Pancreas (tissue), 10 donors: ENCODE measurements at regions not wholly inside any gene's neighbourhood (a gene's known extent, or its start where the extent isn't known, plus 50 kb on each side); places are given as distances from the start of the nearest gene placed in this dataset.

Experiments
- ATAC-seq, 4 donors: fragments of 200-7000 bp; cut with Tn5 transposase; one replicate each; pipeline versions ENCODE4 v1.8.0 to v1.9.1; 2020; ENCODE audit warnings: mild to moderate bottlenecking in 4 of 4, moderate library complexity in 4 of 4
- DNase-seq, 6 donors: peaks; one replicate each; pipeline ENCODE4 v3.0.0-alpha.2; 2020
- FAIRE-seq: peaks from 2 replicates; lab custom pipeline; 2012; peaks lifted over from hg19 to GRCh38; lab: Jason Lieb, UNC
- H3K27ac ChIP-seq, 4 donors: fragments of 200-600 bp; sonication (generic); 1 replicate in 3 of 4; 2 replicates in 1 of 4; pipeline versions ENCODE4 v1.5.0 to v1.8.0; 2020
- H3K27me3 ChIP-seq, 4 donors: fragments of 200-600 bp; one replicate each; pipeline ENCODE4 v1.8.0; 2021
- H3K36me3 ChIP-seq, 3 donors: fragments of 200-600 bp; sonication (generic) in 1 of 3; one replicate each; pipeline versions ENCODE4 v1.5.0 to v1.8.0; 2020 to 2021
- H3K4me1 ChIP-seq, 3 donors: fragments of 200-600 bp; one replicate each; pipeline ENCODE4 v1.8.0; 2021
- H3K4me3 ChIP-seq, 4 donors: fragments of 200-600 bp; sonication (generic) in 2 of 4; one replicate each; pipeline versions ENCODE4 v1.5.0 to v1.8.0; 2020 to 2021
- H3K9me3 ChIP-seq, 4 donors: fragments of 200-600 bp; one replicate each; pipeline ENCODE4 v1.8.0; 2021
- CTCF ChIP-seq, 4 donors: fragments of 200-600 bp; sonication (generic) in 3 of 4; IDR thresholded peaks; one replicate each; pipeline versions ENCODE4 v1.5.0 to v1.8.0; 2021; ENCODE audit warnings: antibody characterized with exemption in 4 of 4
- WGBS, 2 donors: extraction: QIAGEN DNeasy Blood & Tissue Kit; methylation state at CpG; one replicate each; pipeline ENCODE4 v1.1.7; 2013; 5-methylcytosine and 5-hydroxymethylcytosine counted together
- intact Hi-C, 3 donors: fragments of 100-400 bp; cut with DNase I; formaldehyde crosslinking; loops; one replicate each; pipeline versions ENCODE4 v1.11.1 to v1.14.2; 2022
- donor health status: healthy with polysubstance abuse.
- donor health status: DM: no; HTN: no; CAD: no; lungs with moderate emphysema.
- donor health status: DM: no; HTN: no; CAD: no.
- donor health status: control.
- donor health status: control.
- donor health status: Bipolar disorder and iron deficiency.
- donor health status: DM: yes; HTN: yes; CAD: no.
- donor health status: DM: no; HTN: no; CAD: no.
- donor health status: DM: no; HTN: no; CAD: no.
- donor health status: DM: yes; HTN: yes; CAD: no.

- no peaks in the 10 kb centered on the region for H3K4me1 ChIP-seq
- no peak overlapping the region for H3K27ac ChIP-seq
- DNase-seq (no peak), FAIRE-seq (no peak), ATAC-seq (no peak)
- WGBS, 2 donors, result 77 to 85% methylated on average over 9 of the region's 9 CpGs
- intact Hi-C loops, result no loop called here
- no peaks in the 10 kb centered on the region for H3K27me3 ChIP-seq
- no peaks in the 10 kb centered on the region for H3K9me3 ChIP-seq
- H3K4me3 ChIP-seq, result no peak overlapping the region
- TF ChIP-seq CTCF (IDR thresholded peaks at IDR 0.05), result no peak
- no peaks in the 10 kb centered on the region for H3K36me3 ChIP-seq
Observed at GRCh38 chr4:145281224-145281623, 100.8 kb upstream of the OTUD4 start.

GRCh38 chr4:145280541-145280940, 100.2 kb upstream of the OTUD4 start:
- no peak overlapping the region for H3K27ac ChIP-seq
- no peaks in the 10 kb centered on the region for H3K27me3 ChIP-seq
- FAIRE-seq (no peak), DNase-seq (no peak), ATAC-seq (no peak)
- H3K4me3 ChIP-seq, result no peak overlapping the region
- no peak for TF ChIP-seq CTCF (IDR thresholded peaks at IDR 0.05)
- H3K9me3 ChIP-seq, result no peaks in the 10 kb centered on the region
- no peaks in the 10 kb centered on the region for H3K4me1 ChIP-seq
- no peaks in the 10 kb centered on the region for H3K36me3 ChIP-seq
- intact Hi-C loops, result no loop called here
- WGBS, 2 donors, result 73 to 80% methylated on average over 3 of the region's 3 CpGs

- peak in 2 of 4 donors; percentile 33 to 70 for ATAC-seq
- H3K9me3 ChIP-seq, result no peaks in the 10 kb centered on the region
- H3K27ac ChIP-seq, result no peak overlapping the region
- no peaks in the 10 kb centered on the region for H3K36me3 ChIP-seq
- 59 to 72% methylated on average over 8 of the region's 8 CpGs for WGBS, 2 donors
- no peaks in the 10 kb centered on the region for H3K27me3 ChIP-seq
- FAIRE-seq, result no peak
- H3K4me3 ChIP-seq, result no peak overlapping the region
- TF ChIP-seq CTCF (IDR thresholded peaks at IDR 0.05), result no peak
- intact Hi-C loops, result no loop called here
- DNase-seq, result no peak
- no peaks in the 10 kb centered on the region for H3K4me1 ChIP-seq
Observed at GRCh38 chr4:145279122-145279960, 99.0 kb upstream of the OTUD4 start.

- peak in 1 of 4 donors; percentile 23 for ATAC-seq
- no peak overlapping the region for H3K4me3 ChIP-seq
- FAIRE-seq, result peak; percentile 34
- no peaks in the 10 kb centered on the region for H3K27me3 ChIP-seq
- no peak overlapping the region for H3K27ac ChIP-seq
- DNase-seq, result no peak
- WGBS, 2 donors, result 76 to 84% methylated on average over 2 of the region's 2 CpGs
- TF ChIP-seq CTCF (IDR thresholded peaks at IDR 0.05), result no peak
- intact Hi-C loops, result no loop called here
- H3K9me3 ChIP-seq, result no peaks in the 10 kb centered on the region
- no peaks in the 10 kb centered on the region for H3K36me3 ChIP-seq
- no peaks in the 10 kb centered on the region for H3K4me1 ChIP-seq
Observed at GRCh38 chr4:145278341-145279121, 98.1 kb upstream of the OTUD4 start.
